HG02759 (cell line): ENCODE measurements at regions not wholly inside any gene's neighbourhood (a gene's known extent, or its start where the extent isn't known, plus 50 kb on each side); places are given as distances from the start of the nearest gene placed in this dataset.

Source experiments
- ATAC-seq: cut with Tn5 transposase; IDR thresholded peaks from one replicate; pipeline ENCODE4 v1.9.1; 2021; ENCODE audit warnings: mild to moderate bottlenecking, moderate library complexity; ENCODE audit not compliant: unreplicated experiment

DNA sequence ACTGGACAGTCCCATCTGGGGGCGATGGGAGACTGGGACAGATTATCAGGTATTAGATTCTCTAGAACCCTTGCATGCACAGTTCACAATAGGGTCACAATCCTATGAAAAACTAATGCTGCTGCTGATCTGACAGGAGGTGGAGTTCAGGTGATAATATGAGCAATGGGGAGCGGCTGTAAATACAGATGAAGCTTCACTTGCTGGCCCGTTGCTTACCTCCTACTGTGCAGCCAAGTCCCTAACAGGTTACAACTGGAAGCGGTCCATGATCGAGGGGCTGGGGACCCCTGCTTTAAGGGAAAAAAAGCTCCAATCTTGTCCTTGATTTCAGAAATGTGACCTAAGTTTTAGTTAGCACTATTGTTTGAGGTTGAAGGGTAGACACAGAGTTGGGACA is 175.2 kb downstream of the ZNF330 start:
- no peak for ATAC-seq

DNA sequence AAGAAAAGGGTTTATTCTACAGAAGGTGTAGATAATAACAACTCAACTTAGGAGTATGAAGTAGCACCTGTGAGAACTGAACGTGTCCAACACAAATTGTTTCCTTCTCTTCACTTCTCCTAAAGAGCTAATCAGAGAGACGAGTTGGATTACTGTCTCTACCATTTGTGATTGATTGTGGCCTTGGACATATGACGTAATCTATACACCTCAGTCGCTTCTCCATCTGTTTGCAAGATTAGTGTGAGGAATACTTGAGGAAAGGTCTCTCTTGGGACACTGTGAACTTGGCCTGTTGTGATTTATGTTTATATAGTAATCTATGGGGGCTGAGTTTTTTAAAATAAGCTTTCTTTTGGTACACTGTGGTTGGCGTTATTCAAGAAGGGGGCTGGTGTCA is 182.0 kb downstream of the ZNF330 start:
- ATAC-seq: no peak

DNA sequence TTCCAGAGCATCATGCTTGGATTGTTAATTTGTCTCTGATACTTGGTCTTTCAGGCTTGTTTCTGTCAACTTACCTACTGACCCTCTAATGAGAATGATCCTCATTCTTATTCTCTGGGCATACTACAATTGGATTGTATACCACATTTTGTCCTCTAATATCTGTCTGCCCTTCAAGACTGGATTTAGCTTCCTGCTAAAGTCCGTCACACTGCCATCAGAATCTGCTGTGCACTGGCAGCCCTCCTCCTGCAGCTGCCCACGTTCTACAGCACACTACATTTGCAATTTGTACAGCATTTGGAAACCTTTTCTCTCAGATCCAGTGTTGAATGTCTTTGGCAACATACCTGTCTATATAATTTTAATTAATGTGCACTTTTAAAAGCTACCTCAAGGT is 183.1 kb downstream of the ZNF330 start:
- ATAC-seq: no peak

DNA sequence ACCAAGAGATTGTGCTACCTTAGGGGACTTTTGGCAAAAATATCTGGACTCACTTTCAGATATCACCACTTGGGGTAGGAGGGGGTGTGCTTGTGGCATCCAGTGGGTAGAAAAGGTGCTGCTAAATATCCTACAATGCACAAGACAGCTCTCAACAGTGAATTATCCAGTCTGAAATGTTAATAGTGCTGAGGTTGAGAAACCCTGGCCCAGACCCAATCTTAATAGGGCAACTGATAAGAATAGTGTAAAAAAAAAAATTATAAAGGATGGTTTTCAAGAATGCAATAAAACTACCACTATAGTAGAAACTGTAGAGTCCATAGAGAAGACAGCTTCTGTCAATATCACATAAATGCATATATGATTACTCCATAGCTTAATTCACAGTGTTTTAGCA is 185.5 kb downstream of the ZNF330 start:
- no peak for ATAC-seq

DNA sequence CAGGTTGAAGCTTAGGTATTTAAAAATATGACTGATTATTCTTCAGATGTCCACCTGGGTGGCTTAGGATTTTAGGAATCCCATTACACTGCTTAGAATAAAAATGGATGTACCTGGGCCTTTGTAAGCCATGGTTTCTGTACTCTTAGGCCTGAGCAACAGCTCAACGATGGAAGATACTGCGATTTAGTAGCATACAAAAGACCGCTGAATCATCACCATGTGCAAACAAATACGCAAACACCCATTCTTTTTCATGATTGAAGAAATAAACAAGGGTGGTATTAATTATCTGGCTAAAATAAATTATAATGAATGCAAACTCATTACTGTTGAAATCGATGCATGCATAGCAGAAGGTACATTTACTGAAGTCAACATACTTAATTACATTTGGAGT is 188.9 kb downstream of the ZNF330 start:
- ATAC-seq: no peak

DNA sequence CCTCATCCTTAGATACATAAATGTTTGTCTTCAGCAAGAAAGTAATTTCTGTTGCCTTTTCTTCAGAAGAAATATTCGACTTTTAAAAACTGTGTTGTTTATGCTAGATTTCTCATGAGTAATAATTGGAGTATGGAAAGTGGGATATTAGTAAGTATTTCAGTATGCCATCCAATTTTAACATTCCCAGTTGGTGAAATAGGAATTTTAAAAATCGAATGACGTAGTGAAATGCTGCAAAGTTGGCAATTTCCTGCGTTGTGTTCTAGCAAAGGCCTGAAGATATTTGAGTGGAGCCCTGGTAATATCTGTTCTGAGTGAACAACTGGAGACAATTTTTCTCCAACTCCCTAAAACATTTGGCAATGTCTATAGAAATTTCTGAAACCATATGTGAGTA is 190.1 kb downstream of the ZNF330 start:
- ATAC-seq: no peak

DNA sequence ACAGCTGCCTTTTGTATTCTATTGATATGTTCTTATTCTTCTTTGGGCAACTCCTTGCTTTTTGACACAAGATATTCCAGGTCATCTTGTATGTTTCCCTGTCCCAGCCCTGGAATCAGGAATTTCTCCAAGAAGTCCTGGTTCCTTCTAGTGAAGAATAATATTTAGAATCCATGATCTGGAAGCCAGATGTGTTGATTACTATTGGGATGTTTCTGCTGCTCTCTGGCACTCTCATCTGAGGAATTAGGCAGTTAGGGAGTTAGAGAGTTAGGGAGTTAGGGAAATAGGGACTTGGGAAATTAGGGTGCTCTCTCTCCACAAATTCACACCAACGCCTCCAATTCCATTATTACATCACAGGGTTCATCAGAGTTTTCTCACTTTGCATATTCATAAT is 191.2 kb downstream of the ZNF330 start:
- no peak for ATAC-seq

DNA sequence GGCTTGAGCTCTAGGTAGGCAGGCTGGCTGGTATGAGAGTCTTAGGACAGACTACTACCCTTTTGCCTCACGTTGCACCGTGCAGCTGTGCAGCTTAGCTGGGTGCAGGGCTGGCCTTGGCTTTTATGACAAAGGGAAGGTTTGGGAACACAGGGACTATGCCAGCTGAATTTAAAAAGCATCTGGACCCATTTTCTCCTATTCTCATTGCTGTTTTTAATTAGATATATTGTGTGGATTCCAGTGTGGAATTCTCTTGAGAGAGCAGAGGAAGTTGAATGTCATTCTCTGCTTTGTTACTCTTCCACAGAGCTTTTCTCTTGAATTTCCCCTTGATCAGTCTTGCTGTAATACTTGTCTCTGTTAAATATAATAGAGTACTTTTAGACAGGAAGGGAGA is 192.7 kb downstream of the ZNF330 start:
- ATAC-seq: no peak

DNA sequence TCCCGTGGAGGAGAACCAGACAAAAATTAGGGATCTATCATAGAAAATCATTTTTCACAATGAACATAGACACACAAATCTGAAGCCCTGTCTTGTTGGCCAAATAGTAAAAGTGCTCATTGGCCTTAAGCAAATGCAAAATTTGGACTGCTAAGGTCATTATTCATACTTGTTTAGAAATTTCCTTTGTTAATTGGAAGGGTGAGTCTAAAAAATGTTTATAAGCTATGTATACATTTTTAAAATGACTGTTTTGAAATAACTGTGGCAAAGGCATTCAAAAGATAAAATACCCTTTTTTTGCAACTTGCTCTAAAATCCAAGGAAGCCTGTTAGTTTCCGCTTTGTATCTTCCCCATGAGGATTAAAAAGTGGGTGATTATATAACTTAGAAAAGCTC is 195.0 kb downstream of the ZNF330 start:
- no peak for ATAC-seq

DNA sequence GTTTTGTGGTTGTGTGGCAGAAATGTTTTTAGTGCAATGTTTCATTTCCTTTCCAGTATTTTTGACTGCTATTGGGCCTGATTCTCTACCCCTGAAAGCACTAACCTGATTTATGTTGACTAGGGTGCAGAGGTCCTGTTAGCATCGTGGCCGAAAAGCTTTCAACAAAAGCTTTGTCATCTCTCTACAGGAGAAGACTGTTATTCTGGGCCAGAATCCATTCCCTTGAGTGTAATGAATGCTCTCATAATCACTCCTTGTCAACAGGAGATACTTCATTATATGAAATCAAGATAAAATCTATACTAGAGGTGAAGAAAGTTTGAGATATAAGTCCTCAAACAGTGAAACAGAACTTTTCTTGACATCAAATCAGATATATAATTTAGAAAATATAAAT is 195.5 kb downstream of the ZNF330 start:
- ATAC-seq: no peak

DNA sequence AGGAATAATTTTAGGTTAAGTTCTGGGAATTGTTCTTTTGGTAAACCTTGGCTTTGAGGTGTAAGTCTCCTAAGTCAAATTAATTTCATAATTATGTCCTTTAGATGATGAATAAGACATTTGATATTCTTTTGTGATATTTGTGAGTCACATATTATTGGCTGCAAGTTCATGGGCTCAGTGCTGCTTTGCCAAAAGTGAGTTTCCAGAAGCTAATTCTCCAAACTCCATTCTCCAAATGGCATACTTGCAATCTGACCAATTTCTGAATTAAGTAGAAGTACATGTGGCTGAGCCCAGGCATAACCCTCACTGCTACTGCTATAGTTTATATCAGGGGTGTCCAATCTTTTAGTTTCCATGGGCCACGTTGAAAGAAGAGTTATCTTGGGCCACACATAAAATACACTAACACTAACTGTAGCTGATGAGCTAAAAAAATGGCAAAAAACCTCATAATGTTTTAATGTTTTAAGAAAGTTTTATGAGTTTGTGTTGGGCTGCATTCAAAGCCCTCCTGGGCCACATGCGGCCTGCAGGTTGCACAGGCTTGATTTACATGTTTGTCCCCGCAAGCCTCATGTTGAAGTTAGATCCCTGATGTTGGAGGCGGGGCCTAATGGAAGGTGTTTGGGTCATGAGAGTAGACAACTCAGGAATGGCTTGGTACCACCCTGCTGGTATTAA is 196.1 kb downstream of the ZNF330 start:
- ATAC-seq: no peak

DNA sequence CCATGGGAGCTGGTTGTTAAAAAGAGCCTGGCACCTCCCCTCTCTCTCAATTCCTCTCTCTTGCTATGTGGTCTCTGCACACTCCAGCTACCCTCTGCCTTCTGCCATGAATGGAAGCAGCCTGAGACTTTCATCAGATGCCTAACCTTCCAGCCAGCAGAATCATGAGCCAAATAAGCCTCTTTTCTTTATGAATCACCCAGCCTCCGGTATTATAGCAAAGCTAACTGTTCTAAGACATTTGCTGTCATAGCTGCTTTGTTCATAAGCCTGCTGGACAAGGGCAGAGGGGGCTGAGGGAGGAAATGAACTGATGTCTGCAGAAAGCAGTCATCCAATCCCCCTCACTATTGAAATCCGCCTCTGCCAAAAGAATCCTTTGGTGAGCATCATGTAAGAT is 196.7 kb downstream of the ZNF330 start:
- ATAC-seq: no peak

DNA sequence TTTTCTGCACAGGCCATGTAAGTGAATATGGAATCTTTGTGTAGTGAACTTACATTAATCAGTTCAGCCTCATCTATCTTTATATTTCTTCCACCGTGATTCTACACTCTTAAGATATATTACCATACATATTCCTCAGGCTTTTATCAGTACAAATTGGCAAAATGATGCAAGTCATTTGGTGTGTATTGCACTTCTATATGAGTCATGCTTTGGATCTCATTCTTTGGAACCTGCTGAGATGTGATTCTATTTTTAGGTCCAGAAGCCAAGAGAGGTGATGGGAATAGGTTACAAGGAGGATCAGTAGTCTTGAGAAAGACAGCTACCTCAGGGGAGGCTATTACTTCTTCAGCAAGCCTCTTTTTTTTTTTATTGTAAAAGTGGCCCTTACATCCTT is 204.4 kb downstream of the ZNF330 start:
- ATAC-seq: no peak

DNA sequence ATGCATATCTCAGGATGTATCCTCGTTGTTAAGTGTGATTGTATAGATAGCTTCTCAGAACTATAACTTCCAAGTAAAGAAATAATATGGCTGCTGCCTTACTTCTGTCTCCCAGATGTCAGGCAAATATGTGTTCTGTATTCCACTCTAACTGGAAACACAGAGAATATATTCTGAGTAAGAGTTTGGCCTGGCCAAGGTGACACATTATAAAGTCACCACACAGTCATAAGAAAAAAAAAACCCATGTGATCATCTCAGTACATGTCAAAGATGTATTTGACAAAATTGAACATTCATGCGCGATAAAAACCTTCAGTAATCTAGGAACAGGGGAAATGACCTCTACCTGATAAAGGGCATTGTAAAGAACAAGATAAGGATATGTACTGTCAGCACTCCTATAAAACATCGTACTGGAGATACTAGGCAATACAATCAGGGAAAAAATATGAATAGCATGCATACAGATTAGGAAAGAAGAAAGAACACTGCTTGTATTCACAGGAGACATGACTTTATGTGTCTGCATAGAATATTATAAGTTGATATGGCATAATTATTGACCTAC is 207.1 kb downstream of the ZNF330 start:
- ATAC-seq: no peak

DNA sequence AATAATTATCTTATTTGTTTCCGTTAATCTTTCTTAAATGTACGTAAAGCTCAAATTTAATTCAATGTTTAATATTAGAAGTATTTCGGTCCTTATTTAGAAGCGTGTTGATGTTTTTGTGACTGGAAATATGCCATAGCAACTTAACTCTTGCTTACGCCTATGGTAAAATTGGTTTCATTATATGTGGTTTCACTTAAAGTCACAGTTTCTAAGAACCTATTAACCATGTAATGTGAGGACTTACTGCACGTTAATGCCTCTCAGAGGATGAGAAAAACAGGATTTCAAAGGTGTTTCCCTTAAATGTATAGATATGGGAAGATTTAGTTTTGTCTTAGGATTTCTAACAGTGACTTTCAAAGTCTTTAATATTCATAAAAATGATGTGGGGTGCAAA is 206.4 kb upstream of the IL15 start:
- ATAC-seq: no peak

DNA sequence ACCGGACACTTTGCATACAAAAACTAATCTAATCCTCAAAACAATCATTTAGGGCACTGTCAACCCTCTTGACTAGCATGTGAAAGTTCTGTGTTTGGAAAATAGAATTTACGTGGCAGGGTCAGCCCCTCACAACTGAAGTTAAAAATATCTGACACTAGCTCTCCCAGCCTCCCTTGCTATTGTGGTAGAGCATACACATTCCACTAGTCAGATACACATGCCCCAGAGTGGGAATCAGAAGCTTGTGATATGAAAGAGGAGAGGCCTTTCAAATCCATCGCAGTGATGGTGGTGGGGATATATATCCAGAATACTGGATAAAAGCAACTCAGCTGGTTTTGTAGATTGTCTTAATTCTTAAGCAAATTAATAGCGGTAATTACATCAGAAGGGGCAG is 205.7 kb upstream of the IL15 start:
- ATAC-seq: no peak

DNA sequence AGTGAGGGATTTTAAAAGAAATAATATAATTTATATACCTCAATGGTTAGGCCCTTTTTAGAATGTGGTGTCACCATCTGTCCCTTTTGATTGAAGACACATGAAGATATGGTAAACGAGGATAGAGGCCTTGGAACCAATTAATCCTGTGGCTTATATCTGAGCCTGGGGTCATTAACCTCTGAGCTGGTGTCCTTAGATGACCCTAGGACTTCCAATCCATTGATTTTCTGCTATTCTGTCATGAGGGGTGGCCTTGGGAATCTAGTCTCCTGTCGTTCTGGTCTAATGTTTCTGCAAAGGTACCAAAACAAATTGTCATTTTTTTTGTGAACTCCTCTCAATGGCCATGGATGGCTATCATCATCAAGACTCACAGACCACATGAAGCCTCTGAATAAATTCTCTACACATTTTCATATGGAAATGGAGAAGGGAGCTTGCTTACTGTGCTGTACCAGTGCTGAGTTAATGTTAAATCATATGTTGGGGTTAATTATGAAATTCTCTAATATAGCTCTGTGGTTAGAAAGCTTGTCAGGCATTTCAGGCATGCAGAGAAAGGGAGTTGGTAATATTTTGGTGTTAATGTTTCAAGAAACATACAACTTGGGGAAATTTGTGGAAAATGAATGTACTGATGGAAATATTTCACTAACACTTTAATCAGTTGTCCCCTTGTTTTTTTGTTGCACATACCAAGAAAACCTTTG is 204.2 kb upstream of the IL15 start:
- ATAC-seq: no peak

DNA sequence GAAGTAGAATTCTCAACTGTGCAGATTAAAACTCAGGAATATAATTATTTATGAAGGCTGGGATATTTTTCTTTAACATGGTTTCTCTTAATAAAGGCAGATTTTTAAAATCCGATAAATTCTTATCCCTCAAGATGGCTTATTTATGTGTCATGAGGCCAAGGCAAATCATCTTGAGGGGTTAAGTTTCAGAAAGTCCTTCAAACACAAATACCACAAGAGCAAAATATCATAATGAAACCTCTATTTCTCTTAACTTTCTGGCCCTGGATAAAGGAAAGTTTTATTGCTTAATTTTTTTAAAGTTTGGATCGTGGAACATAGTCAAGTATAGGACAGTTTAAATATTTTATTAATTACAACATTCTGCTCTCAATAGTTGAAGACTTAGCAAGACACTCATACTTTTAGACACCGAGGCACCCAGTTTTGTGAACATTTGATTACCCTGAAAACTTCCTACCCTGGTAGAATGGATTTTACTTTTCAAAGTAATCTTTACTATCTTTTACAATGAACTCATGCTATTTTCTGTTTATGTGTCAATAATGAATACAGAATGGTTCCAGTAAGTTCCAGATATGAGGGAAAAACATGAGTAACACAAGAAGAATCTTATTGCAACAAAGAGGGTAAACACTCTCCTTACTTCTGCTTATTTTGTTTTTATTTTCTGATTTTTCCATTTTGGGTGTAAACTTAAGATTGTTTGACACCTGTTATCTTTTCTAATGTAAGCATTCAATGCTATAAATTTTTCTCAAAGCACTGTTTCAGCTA is 200.7 kb upstream of the IL15 start:
- no peak for ATAC-seq

DNA sequence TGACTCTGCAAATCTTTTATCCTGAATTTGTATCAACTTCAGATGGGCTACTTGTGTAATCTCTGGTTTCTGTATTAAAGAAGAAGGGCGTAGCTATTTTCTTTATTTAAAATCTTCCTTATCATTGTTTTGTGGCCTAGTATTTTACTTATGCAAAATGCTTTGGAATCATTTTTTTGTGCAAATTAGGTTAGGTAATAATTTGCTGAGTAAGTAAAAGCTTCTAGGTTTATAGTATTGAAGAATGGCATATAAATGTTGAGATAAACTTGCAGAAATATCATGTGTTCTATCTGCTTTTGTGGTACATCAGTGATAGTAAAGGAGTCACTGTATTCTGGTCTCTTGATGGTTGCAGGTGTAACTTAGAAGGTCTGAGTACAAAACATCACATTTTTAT is 197.2 kb upstream of the IL15 start:
- no peak for ATAC-seq

DNA sequence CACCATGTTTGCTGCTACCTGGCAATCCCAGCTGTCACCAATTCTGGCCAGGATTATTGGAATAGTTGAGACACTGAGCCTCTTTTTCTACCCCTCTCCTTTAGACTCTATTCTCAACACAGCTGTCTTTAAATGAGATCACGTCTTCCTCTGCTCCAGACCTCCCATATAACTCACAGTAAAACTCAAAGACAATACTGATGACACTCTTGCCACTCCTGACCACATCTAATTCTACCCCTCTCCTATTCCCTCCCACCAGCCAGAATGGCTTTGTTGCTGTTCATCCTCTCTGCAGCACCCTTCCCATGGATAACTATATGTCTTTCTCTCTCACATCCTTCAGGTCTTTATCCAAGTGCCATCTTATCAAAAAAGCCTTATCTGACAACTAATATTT is 188.6 kb upstream of the IL15 start:
- ATAC-seq: no peak

DNA sequence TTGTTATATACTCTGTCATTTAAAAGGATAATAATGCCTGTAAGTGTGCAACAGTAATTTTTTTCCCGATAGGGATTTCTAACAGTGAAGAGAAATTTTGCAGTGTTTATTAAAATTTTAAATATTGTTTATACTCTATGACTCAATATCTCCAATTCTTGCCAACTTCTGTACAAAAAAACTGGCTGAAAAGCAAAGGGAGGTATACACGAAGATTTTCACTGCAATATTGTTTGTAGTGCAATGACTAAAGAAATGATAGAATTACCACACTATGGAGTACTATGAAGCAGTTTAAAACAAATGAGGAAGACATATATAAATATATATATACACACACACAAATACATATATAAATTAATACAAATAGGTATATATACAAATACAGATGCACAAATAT is 187.9 kb upstream of the IL15 start:
- ATAC-seq: no peak

DNA sequence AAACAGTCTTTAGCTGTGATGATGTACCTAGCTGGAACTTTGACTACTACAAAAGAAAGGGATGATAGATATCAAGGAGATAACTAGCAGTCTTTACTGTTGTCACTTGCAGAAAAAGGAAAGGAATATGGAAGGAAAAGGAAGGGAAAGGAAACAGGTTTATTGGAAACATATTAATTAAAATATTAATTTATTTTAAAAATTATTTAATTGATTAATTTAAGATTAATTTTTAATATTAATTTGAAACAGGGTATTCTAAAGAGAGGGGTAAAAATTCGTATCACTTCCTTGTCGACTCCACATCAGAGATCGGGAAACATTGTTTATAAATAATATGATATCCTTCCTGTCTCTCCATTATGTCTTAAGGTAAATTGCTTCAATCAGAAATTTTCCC is 186.5 kb upstream of the IL15 start:
- ATAC-seq: no peak
